ENCODE measurements at regions not wholly inside any gene's neighbourhood (a gene's known extent, or its start where the extent isn't known, plus 50 kb on each side); places are given as distances from the start of the nearest gene placed in this dataset.

DNA sequence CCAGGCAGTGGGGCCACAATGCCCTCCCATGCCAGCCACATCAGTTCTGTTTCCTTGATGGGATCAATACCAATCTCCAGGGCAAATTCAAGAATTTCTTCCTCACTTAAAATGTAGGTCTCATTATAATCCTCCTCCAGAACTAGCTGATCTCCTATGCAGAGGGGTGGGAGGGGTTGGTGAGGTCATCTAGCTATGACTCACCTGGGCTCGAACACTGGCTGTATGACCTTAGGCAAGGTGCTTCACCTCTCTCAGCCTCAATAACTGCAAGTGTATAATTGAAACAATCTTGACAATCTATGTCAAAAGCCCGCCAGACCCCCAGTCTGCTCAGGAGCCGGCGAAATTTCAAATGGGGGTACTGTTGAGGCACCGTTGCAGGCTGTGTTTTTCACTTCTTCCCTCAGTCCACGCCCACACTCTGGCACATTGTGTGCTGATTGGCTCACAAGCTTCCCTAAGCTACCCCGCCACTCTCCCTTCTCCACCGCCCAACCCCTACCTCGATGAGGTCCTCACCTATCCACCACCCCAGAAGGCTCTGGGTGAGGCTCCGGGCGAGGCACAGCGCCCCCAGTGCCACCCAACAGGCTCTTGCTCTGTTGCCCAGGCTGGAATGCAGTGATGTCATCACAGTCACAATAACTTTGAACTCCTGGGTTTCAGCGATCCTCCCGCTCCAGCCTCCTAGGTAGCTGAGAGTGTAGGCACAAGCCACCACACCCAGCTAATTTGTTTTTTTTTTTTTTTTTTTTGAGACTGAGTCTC lies 70.5 kb downstream of the ZNF22 start:
- Histone ChIP-seq H3K79me1 (ENCODE audit: low read depth in 1 of 2, low read length in 2 of 2) (no peaks in the 10 kb centered on the region), H2BK5ac (ENCODE audit: low read depth, low read length, poor library complexity, severe bottlenecking) (no peak overlapping the region), H3K4me1 (ENCODE audit: control insufficient read depth, insufficient read depth, low read length) (no peaks in the 10 kb centered on the region), H3K27me3 (ENCODE audit: control insufficient read depth, insufficient read depth, low read length) (no peaks in the 10 kb centered on the region), H3K9me1 (ENCODE audit: insufficient read depth, low read length) (no peaks in the 10 kb centered on the region), H3K36me3 (ENCODE audit: control insufficient read depth, insufficient read depth, low read length) (no peaks in the 10 kb centered on the region), H3K9ac (ENCODE audit: low read depth, low read length) (no peak overlapping the region), H3K27ac (ENCODE audit: insufficient read depth, low read length) (no peak overlapping the region), H3K4ac (ENCODE audit: low read depth, low read length) (no peak overlapping the region), H3K4me2 (ENCODE audit: low read depth, low read length) (no peak overlapping the region), H3K23ac (ENCODE audit: low read depth, low read length) (no peak overlapping the region), H2BK20ac (ENCODE audit: low read depth, low read length) (no peak overlapping the region), H4K8ac (ENCODE audit: low read depth in 2 of 2, low read length in 2 of 2) (no peak overlapping the region), H2BK120ac (ENCODE audit: low read depth, low read length) (no peak overlapping the region), H2AK5ac (ENCODE audit: low read depth, low read length) (no peak overlapping the region), H2BK15ac (ENCODE audit: low read depth, low read length) (no peak overlapping the region), H3K18ac (ENCODE audit: low read depth, low read length) (no peak overlapping the region), H2AK9ac (replicated peaks; ENCODE audit: low read depth, low read length, poor library complexity) (no peak overlapping the region), H3K14ac (replicated peaks; ENCODE audit: low read depth, low read length) (no peak overlapping the region), H2AFZ (replicated peaks; ENCODE audit: low read length, poor library complexity) (no peak overlapping the region), H4K20me1 (ENCODE audit: insufficient read depth, low read length) (no peaks in the 10 kb centered on the region), H4K5ac (ENCODE audit: low read depth, low read length) (no peak overlapping the region), H3K56ac (ENCODE audit: extremely low read depth, insufficient read depth, low read length) (no peak overlapping the region), H3K4me3 (ENCODE audit: insufficient read depth, low read depth, low read length) (no peak overlapping the region), H3K9me3 (ENCODE audit: control insufficient read depth, insufficient read depth, low read length) (no peaks in the 10 kb centered on the region), H4K91ac (ENCODE audit: insufficient read depth, low read depth, low read length) (no peak overlapping the region)
- intact Hi-C loops (cut with micrococcal nuclease) (no loop called here), dilution Hi-C loops (cut with HindIII; ENCODE audit: low sequenced_read_pairs, unreplicated experiment) (no loop called here), in situ Hi-C loops (cut with MboI; ENCODE audit: low sequenced_read_pairs) (no loop called here)
- 86% methylated on average over 8 of the region's 14 CpGs; no CpG with 5 or more reads in 1 of the 2 experiments for WGBS, 2 experiments (ENCODE audit: extremely low coverage in 2 of 2, insufficient read length in 1 of 2)
- DNase-seq (no peak), ATAC-seq (ENCODE audit: low read depth) (no peak)
- no TSS peak for BruUV-seq (replicated peaks)
- CTCF ChIA-PET = no interaction called here
- POLR2A ChIA-PET (ENCODE audit: unreplicated experiment) = interaction anchor here (0.7 kb wide), 1 partner anchor 488 kb away, joined by 7 read pairs; no protein-coding TSS in a partner anchor
- TF ChIP-seq, protein P1, sequence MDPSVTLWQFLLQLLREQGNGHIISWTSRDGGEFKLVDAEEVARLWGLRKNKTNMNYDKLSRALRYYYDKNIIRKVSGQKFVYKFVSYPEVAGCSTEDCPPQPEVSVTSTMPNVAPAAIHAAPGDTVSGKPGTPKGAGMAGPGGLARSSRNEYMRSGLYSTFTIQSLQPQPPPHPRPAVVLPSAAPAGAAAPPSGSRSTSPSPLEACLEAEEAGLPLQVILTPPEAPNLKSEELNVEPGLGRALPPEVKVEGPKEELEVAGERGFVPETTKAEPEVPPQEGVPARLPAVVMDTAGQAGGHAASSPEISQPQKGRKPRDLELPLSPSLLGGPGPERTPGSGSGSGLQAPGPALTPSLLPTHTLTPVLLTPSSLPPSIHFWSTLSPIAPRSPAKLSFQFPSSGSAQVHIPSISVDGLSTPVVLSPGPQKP (IDR thresholded peaks at IDR 0.05; ENCODE audit: borderline replicate concordance, low read depth, low read length) = no peak
- TF ChIP-seq RFX5 (IDR thresholded peaks at IDR 0.05; ENCODE audit: low read depth, low read length) (no peak), USF2 (IDR thresholded peaks at IDR 0.05; ENCODE audit: low read depth, low read length) (no peak)
